GM19351 (cell line): ENCODE measurements at regions not wholly inside any gene's neighbourhood (a gene's known extent, or its start where the extent isn't known, plus 50 kb on each side); places are given as distances from the start of the nearest gene placed in this dataset.
A peak's percentile ranks its signal among the peaks of the same experiment; 100 is the strongest.

Experiments
- ATAC-seq: cut with Tn5 transposase; IDR thresholded peaks from one replicate; pipeline ENCODE4 v1.9.1; 2021; ENCODE audit warnings: mild to moderate bottlenecking, moderate library complexity; ENCODE audit not compliant: unreplicated experiment

DNA sequence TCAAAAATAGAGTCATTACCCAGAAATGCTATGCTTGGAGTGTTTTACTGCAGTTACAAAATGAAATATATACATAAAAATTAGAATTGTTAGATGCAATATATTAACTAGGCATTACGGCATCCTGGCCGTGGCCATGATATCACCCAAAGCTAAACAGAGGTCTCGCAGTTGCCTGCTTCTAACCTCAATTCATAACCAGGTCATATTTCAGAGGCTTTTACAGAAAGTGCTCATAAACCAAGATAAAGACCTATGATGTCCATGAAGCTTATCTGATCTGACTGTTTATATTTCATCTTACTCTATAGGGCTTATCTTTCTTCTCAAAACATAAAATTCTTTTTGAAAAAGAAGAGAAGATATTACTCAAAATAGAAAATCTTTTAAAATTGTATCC, 664.5 kb upstream of the SALL1 start:
- no peak for ATAC-seq

DNA sequence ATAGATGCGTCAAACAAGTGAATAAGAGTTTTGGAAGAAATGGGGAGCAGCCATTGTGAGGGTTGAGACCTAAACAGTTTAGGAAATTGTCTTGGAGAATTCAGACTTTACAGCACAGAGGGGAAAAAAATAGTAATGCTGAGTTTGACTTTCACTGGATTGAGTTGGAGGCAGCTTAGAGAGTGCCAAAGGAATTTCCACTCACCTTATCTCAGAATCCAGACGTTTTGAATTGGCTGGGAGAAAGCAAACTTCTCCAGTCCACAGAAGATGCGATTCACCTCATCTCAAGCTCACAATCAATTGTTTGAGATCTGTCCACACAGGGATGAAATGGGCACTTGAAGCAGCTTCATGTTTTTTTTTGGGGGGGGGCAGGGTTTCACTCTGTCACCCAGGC, 663.5 kb upstream of the SALL1 start:
- no peak for ATAC-seq

DNA sequence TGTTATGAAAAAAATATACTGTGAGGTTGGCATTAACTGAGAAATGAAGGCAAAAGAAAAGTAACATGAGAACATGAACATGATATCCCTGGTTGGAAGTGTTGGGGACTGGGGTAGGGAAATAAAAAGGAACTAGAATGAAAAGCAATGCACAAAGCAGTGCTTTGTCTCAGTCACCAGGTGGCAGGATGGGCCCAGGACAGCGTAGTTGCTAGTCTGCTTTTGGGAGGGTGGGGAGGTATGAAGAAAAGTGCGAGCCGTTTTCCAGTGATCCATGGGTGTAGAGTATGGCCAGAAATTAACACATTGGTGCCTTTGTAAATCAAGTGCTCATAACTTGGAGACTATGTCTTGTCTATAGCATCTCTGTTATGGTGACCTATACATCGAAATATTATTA, 662.5 kb upstream of the SALL1 start:
- ATAC-seq = no peak

DNA sequence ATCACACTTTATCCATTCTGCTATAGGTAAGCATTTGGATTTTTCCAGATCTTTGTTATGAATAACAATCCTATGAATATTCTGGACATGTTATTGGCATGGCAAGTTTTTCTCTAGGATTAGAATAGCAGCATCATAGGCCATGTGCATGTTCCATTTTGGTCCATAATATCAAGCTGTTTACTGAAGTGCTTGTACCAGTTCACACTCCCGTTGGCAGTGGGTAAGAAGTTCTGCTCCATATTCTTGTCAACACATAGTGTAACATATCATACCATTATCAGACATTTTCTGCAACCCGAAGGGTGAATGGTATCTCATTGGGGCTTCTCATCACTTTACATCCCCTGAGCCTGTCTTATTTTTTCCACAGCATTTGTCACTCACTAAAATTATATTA, 661.9 kb upstream of the SALL1 start:
- ATAC-seq = no peak

DNA sequence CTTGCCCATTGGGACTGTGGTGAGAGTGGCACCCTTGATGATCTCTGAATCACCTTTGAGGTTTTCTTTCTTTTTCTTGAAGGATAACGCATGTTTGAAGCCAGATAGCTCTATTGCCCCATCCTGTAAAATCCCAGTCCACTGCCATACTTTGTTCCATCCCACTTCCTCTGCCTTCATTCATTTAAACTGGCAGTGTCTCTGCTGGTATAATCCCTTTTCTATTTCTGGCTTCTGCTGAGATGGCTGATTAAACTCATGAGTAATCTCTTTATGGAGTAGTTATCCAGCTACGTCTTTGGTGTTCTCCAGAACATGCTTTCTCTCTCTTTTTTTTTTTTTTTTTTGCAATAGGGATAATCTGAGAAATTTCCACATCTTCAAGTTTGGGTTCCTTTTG, 656.5 kb upstream of the SALL1 start:
- ATAC-seq = no peak

DNA sequence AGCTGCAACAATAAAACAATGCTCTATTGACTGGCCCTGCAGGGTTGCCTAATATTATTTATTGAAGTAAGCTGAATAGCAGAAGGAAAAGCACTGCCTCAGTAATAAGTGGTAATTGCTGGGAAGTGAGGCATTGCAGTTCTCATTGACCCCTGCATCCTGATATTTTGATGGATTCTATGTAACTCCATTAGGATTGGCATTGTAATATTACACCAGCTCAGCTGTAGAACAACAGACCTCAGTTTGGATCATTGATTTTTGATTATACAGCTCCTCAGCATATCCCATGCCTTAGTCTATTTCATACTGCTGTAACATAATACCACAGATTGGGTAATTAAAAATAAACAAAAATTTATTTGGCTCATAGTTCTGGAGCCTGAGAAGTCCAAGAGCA, 650.6 kb upstream of the SALL1 start:
- ATAC-seq = no peak

DNA sequence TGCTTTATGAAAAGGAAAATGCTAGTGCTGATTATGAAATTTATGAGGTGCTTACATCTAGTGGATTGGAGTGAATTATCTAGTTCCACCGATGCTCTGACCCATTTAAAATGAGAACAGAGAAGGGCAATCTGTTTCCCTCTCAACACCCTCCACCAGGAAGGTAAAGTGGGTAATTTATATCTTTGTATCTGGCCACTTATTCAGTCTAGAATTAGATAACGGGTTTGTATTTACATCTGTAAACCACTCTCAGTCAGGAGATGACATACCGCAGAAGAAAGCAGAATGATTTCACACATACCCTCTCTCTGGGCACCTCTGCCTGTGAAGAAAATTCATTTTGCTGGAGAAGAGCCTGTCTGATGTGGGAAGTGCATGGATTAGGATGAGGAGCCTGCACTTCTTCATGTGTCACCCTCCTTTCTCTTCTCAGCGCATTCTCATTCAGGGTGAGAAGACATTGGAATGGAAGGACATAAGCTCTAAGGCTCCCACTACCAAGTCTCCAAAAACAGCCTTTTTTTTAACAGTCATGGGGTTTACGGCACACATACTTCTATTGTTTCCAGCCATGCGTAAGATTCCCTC, 646.7 kb upstream of the SALL1 start:
- no peak for ATAC-seq

DNA sequence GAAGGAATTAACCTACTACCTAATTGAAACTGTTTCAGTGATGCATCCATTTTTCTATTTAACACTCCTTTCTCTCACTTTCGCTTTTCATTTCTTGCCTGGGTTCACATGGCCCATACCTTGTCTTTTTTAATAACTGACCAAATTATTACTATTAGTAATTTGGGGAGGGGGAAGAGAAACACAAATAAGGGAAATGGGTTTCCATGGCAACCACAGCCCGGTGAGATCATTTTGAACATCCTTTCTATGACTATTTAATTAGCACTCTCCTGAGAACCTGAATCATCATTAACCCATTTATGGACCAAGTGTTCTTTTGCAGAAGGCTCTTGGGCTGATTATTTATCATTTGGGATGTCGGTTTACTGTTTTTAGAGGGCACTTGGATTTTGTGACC, 628.2 kb upstream of the SALL1 start:
- no peak for ATAC-seq

DNA sequence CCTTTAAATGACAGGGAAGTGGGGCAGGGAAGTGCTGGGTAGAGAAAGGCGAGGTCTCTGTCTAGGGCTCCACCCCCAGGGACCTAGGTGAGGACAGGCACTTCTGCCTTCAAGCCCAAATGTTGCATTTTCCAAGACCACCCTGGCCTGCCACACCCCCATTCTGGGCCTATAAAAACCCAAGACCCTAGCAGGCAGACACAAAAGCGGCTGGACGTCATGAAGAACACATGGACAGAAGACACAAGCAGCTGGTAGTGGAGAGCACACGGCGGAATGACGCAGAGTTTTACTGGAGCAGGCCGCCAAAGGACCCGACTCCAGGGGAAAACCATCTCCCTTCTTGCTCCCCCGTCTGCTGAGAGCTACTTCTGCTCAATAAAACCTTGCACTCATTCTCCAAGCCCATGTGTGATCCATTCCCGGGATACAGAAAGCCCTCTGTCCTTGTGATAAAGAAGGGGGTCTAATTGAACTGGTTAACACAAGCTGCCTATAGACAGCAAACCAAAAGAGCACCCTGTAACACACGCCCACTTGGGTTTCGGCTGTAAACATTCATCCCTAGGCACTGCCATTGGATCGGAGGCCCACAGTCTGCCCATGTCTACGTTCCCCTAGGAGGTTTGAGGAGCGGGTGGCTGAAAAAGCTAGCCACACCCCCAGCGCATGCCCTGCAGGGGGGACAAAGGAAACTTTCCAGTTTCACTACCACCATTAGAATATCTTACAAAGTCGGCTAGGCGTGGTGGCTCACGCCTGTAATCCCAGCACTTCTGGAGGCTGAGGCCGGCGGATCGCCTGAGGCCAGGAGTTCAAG, 622.2 kb upstream of the SALL1 start:
- ATAC-seq = no peak

DNA sequence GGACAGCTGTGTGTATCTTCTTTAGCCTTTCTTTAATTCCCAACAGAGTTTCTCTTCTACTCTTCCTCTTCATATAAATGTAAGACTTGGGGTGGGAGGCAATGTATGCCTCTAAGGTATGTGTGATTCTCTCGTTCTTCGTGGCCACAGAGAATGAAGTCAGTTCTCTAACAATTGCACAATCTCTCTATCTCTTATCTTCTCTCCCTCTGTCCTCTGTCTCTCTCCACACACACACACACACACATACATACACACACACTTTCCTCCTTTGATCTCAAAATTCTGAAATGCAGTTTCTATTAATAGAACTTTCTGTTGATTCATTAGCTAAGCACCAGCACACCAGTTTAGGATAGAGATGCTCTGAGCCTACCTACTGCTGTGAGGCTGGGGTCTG, 615.7 kb upstream of the SALL1 start:
- no peak for ATAC-seq

DNA sequence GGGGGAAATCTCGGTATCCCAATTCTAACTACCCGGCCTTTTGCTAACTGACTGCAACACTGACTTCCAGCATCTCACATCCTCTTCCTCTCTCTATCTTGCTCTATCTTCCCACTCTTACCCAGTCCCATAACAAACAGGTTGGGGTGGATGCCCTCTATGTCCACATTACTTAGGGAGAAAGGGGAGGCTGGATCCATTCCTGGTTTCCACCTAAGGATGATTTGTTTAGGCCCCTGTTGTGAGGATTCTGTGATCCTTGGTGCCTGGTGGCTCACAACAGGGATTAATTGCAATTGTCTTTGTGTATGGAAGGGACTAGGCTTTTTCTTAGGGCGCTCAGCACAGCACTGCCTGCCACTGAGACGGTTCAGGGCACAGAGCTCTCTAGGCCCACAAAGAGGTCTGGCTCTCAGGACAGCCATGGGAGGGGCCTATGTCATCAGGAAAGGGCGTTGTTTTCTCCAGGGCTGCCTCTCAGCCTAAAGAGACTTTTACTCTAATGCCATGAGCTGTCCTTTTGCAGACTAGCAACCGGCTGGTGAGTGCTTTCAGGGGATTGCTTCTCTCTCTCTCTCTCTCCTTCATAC, 612.1 kb upstream of the SALL1 start:
- no peak for ATAC-seq

DNA sequence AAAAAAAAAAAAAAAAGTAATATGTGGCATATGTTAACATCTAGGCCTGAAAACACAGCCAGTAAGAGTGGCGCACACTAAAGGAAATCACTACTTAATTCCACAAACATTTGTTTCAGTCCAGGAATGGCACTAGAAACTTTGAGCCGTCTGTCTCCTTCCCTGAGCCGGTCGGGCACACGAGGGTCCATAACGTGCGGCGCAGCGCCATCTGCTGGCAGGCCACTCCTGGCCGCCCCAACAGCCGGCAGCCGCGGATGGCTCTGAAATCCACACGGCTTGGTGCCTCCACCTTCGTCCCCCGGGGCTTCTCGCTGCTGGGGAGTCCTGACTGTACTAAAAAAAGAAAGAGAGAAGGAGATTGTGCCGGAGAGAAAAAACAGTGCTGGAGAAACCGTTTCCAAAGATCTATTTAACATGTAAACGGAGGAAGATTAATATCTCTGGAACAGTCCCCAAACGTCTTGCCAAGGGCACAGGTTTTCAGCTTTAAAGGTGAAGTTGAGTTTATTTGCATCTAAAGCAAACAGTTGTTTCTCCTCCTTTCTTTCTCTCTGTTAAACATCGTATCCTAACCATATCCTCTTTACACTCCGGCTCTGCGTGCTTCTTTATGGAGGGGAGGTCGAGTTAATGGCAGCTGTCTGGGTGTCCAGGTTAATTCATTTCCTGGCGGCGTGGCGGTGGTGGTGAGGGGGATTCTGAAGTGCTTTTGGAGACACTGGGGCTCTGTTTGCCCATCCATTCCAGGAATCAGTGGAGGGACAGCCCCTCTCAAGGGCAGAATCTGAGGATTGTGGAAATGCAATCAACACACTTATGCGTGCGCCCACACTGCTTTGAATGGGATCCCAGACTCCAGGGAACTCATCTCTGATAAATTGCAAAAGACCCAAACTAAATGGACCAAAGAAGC, 611.3 kb upstream of the SALL1 start:
- peak; percentile 95 for ATAC-seq

DNA sequence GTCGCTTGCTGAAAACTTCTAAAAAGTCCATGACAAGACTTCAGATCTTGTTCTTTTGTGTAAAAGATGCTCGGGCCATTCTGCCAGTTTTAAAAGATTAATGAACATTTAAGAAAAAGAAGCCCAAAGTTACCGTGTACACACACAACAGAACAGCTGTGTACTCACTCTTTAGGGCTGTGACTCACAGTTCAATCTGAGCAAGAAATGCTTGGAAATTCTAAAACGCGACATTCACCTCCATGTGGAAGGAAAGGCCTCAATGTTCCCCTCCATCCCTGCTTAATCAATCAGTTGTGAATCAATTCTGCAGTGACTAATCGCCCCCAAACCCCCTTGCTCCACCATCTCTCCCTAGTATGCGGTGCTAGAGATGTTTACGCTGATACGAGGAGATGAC, 609.9 kb upstream of the SALL1 start:
- ATAC-seq = no peak

DNA sequence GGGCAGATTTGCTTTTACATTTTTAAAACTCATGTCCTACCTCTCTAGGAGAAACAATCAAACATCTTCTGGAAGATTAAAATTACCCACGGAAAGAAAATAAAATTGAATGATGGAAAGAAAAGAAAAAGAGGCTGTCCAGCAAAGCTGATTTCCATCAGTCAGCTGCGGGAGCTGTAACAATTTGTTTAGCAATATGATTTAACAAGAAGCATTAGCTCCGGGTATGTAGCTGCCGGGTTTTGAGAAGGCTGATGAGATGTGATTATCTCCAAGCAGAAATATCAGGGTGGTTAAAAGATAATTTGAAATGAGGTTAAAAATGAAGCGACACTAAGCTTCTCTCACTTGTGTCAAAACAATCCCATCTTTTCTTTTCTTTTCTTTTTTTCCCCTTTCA, 608.9 kb upstream of the SALL1 start:
- no peak for ATAC-seq

DNA sequence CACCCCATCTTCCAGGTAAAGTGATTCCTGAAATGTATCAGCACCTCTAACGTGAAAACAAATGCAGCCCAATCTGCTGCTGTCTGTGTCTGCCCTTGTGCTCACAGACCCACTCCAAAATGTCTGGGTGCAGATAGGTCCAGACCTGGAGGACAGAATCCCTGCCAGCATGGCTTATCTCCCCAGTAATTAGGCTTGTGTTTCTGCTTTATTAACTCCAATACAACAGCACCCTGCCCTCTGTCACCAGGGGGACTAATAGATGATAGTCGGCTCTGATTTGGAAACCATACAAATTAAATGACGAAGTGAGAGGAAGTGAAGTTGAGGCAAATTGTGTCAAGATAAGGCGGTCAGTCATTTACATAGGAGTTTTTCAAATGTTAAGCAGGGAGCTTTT, 608.3 kb upstream of the SALL1 start:
- no peak for ATAC-seq

DNA sequence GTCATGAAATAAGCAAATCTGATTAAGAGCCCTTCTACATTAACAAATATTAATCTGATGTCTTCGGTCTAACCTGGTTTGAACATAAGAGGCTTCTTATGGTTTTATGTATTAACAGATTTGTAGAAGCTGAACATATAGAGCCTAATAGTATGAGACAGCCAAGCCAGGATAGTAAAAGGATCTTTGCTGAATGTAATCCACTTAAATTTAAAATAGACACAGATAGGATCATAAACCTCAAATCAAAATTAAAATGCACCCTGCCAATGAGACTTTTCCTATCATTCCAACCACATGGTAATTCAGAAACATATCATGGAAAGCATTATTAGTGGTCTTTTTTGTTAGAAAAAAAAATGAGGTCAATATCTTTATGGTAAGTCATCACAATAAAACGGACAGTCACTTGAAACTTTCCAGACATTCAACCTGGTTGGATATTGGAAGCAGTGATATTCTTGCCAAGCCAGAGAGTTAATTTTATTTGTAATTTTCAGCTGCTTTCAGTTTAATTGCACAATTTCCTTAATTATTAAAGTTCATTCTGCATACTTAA, 606.9 kb upstream of the SALL1 start:
- no peak for ATAC-seq

DNA sequence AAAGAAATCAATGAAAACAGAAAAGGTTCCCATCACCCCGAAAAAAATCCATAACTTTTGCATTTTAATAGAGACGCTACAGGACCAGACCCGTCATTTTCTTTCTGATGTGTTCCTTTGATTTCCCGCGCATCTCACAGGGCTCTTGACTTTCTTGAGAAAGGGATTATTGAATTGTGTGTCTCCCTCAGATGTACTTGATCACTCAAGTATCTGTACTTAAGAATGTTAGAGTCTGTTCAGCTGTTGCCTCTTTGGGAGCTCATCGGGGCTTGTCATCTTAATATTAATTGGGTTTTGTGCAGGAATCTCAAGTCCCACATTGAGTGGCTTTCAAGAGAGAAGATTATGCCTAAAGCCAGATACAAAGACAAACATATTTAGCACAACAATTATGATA, 606.4 kb upstream of the SALL1 start:
- no peak for ATAC-seq

DNA sequence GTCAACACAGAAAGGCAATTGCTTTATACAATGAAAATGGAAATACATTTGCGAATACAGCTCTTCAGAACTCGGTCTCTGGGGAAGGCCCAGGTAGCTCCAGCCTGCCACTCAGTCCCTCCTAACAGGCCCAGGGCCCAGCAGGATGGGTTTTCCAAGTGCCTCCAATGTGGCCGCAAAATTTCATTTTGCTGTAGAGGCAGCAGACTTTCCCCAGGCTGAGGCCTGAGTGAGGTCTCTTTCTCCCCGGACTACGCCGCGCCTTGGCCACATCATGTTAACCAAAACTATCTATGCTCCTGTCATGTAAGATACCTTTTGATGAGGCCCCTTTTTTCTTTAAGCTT, 606.0 kb upstream of the SALL1 start:
- ATAC-seq = no peak

DNA sequence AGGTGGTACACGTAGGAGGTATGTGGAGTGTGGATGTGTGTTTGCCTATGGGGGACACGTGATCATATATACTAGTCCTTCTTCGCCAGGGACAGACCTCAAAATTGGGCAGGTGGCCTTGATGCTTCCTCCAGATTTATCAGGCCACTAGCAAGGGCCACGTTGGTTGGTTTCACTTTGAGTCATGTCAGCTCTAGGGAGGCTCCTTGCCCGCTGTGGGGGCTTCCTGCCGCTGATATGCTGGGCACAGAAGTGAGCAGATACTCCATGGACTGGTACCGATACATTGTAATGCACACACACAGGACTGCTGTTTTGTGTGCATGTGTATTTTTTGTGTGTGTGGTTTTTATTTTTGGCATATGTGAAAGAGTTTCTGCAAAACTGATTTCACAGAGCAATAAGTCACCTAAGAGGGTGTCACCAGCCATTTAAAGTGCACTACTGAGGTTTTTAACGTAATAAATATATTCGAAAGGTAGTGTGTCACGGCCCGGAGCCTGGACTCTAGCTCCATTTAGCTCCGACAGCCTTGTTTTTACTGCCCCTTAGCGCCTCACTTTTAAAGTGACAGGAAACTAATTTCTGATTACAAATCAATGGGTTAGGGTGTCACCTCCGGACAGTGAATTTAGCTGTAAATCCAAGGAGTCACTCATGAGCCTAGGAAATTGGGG, 605.5 kb upstream of the SALL1 start:
- no peak for ATAC-seq

DNA sequence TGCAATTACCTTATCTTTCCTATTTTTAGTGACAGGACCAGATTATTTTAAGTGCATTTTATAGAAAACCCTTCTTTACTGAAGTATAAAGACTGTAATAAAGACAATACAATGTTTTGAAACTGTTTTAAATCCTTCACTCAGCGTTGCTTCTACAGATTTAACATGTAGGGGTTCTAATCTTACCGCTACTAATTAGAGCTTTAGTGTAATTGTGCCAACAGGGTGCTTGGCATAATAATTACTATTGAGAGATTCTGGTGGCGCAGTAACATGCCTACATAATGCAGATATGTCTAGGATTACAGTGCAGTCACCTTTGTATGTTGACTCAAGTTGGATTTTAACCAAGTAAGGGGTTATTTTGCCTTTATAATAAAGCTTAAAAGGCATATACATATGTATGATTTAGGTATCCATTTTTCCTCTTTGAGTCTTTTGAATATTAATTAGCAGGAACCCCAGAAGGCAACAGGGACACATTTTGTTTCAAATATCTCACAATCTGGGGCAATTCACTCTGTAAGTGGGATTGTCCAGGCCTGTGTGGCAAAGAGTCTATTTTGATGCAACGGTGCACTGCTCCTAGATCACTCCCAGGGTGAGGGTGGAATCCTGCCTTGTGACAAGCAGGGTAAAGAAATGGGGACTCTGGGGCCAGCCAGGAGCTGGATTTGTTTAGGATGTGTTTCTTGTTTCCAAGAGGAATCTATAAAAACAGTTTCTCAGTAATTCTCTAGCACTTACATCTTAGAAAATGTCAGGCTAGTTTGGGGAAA, 604.7 kb upstream of the SALL1 start:
- no peak for ATAC-seq
